ENCODE measurements at regions not wholly inside any gene's neighbourhood (a gene's known extent, or its start where the extent isn't known, plus 50 kb on each side); places are given as distances from the start of the nearest gene placed in this dataset.

DNA sequence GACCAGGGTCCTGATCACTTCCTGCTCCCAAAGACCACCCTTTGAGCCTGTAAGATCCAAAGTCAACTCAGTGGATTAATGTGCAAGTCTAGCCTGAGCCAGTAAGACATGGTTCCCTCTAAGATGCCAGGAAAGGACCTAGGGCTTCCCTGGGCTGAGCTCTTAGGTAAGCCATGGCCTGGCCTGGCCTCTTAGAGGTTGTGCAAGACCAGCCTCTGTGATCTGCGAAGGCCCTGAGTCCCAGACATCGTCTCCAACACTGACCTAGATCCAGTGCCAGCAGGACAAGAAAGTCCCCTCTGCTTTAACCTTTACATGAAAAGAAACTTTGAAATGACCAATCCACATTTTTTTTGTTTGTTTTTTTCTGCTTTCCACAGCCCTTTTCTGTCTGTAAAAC lies 73.6 kb upstream of the CYP1B1 start:
- Mint-ChIP-seq H3K27ac (no peak overlapping the region), H3K4me3 (no peak overlapping the region), H3K36me3 (ENCODE audit: low read depth) (peaks cover 14% of the 10 kb centered on the region), H3K4me1 (peaks cover 26% of the 10 kb centered on the region), H3K9me3 (no peaks in the 10 kb centered on the region), H3K27me3 (ENCODE audit: low read depth) (no peaks in the 10 kb centered on the region)
- TF ChIP-seq, protein P1, sequence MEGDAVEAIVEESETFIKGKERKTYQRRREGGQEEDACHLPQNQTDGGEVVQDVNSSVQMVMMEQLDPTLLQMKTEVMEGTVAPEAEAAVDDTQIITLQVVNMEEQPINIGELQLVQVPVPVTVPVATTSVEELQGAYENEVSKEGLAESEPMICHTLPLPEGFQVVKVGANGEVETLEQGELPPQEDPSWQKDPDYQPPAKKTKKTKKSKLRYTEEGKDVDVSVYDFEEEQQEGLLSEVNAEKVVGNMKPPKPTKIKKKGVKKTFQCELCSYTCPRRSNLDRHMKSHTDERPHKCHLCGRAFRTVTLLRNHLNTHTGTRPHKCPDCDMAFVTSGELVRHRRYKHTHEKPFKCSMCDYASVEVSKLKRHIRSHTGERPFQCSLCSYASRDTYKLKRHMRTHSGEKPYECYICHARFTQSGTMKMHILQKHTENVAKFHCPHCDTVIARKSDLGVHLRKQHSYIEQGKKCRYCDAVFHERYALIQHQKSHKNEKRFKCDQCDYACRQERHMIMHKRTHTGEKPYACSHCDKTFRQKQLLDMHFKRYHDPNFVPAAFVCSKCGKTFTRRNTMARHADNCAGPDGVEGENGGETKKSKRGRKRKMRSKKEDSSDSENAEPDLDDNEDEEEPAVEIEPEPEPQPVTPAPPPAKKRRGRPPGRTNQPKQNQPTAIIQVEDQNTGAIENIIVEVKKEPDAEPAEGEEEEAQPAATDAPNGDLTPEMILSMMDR (IDR thresholded peaks at IDR 0.05; ENCODE audit: unreplicated experiment in 3 of 3), result no peak

DNA sequence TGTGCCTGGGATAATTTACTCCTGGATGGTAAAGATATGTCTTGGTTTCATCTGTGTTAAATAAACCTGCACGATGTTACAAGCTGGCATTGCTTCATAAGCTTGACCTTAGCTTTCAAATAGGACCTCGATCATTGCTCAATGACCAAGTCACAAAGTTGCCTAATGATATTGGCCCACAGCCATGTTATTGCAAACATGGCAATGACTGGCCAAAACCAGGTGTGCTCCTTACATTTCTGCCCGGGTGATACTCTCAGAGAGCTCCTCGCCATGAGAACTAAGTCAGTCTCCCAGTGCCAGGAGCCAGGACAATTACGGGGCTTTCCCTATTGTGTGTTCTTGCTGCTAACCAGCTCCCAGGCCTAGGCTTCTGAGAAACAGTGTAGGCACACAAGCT lies 72.5 kb upstream of the CYP1B1 start:
- Mint-ChIP-seq H3K4me3 (no peak overlapping the region), H3K27ac (peak overlapping the region in 1 of 3 experiments; percentile 13), H3K4me1 (peaks cover 19% of the 10 kb centered on the region), H3K27me3 (ENCODE audit: low read depth) (no peaks in the 10 kb centered on the region), H3K9me3 (no peaks in the 10 kb centered on the region), H3K36me3 (ENCODE audit: low read depth) (peaks cover 14% of the 10 kb centered on the region)
- TF ChIP-seq, protein P1 (IDR thresholded peaks at IDR 0.05; ENCODE audit: unreplicated experiment in 3 of 3), result no peak

DNA sequence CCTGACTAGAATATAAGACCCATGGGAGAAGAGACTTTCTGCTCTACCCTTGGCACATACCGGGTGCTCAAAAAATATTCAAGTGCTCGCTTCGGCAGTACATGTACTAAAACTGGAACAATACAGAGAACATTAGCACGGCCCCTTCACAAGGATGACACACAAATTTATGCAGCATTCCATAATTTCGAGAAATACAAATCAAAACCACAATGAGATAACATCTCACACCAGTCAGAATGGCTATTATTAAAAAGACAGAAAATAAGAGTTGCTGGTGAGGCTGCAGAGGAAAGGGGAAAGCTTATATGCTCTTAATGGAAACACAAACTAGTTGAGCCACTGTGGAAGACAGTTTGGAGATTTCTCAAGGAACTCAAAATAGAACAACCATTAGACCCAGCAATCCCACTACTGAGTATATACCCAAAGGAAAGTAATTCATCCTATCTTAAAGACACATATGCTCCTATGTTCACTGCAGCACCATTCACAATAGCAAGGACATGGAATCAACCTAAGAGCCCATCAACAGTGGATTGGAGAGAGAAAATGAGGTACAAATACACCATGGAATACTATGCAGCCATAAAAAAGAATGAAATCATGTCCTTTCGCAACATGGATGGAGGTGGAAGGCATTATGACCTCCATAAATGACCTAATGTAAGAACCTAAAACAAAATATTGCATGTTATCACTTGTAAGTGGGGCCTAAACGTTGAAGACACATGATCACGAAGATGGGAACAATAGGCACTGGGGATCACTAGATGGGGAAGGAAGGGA lies 71.6 kb upstream of the CYP1B1 start:
- H3K27me3 Mint-ChIP-seq (ENCODE audit: low read depth), result no peaks in the 10 kb centered on the region
- no peaks in the 10 kb centered on the region for H3K9me3 Mint-ChIP-seq
- TF ChIP-seq, protein P1 (IDR thresholded peaks at IDR 0.05; ENCODE audit: unreplicated experiment in 3 of 3), result no peak
- peak overlapping the region in 1 of 3 experiments; percentile 32 for H3K4me3 Mint-ChIP-seq
- H3K27ac Mint-ChIP-seq, result no peak overlapping the region
- H3K4me1 Mint-ChIP-seq, result peaks cover 16% of the 10 kb centered on the region
- H3K36me3 Mint-ChIP-seq (ENCODE audit: low read depth), result peaks cover 14% of the 10 kb centered on the region

DNA sequence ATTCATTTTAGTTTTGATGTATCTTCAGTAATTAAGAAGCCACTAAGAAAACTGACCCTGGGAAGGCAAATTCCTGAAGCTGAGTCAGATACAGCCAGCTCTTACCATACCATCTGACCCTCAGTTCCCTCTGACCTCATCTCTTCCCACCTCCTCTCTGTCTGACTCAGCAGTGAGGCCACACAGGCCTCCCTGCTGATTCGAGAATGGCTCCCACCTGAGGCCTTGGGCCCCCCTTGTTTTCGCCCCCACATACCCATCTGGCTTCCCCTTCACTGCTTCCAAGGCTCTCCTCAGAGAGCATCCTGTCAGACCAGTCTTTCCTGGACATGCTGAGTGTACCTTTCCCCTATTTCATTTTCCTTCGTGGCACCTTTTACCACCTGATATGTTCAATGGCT lies 71.0 kb upstream of the CYP1B1 start:
- TF ChIP-seq, protein P1 (IDR thresholded peaks at IDR 0.05; ENCODE audit: unreplicated experiment in 3 of 3), result no peak
- H3K27me3 Mint-ChIP-seq (ENCODE audit: low read depth), result no peaks in the 10 kb centered on the region
- H3K27ac Mint-ChIP-seq, result no peak overlapping the region
- peaks cover 14% of the 10 kb centered on the region for H3K36me3 Mint-ChIP-seq (ENCODE audit: low read depth)
- H3K9me3 Mint-ChIP-seq, result peaks cover 2% of the 10 kb centered on the region
- H3K4me3 Mint-ChIP-seq, result peak overlapping the region in 1 of 3 experiments; percentile 32
- peaks cover 16% of the 10 kb centered on the region for H3K4me1 Mint-ChIP-seq

DNA sequence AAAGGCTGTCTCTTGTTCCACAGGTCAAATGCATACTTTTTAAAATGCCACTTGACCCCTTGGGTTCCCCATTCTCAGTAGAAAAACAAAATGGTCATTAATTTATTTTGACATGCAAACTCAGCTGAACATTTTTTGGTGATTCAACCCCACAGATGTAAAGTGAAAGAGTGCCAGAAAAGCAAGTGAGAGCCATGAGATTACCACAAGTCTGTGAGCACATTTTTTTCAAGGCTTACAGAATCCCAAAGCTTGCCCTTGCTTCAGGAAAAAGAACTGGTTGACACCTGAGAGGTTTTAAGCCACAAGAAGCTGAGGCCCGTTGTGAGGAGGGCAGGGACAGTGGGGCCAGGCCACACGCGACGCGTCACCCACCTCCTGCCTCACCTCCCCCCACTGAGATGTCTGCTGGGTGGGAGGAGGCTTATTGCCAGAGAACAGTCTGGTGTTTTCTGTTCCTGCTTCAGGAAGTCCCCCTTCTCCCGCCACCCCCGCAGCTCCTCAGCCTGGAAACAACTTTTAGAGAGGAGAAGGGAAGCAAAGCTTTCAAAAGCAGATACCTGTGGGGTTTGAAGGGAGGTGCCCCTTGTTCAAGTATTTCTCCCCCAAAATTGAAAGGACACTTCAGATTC lies 70.4 kb upstream of the CYP1B1 start:
- H3K36me3 Mint-ChIP-seq (ENCODE audit: low read depth), result peaks cover 14% of the 10 kb centered on the region
- no peak overlapping the region for H3K27ac Mint-ChIP-seq
- H3K27me3 Mint-ChIP-seq (ENCODE audit: low read depth), result no peaks in the 10 kb centered on the region
- H3K4me3 Mint-ChIP-seq, result no peak overlapping the region
- TF ChIP-seq, protein P1 (IDR thresholded peaks at IDR 0.05; ENCODE audit: unreplicated experiment in 3 of 3), result no peak
- H3K9me3 Mint-ChIP-seq, result peaks cover 3% of the 10 kb centered on the region
- peaks cover 19% of the 10 kb centered on the region for H3K4me1 Mint-ChIP-seq
